ENCODE measurements at regions not wholly inside any gene's neighbourhood (a gene's known extent, or its start where the extent isn't known, plus 50 kb on each side); places are given as distances from the start of the nearest gene placed in this dataset.
A peak's percentile ranks its signal among the peaks of the same experiment; 100 is the strongest.

DNA sequence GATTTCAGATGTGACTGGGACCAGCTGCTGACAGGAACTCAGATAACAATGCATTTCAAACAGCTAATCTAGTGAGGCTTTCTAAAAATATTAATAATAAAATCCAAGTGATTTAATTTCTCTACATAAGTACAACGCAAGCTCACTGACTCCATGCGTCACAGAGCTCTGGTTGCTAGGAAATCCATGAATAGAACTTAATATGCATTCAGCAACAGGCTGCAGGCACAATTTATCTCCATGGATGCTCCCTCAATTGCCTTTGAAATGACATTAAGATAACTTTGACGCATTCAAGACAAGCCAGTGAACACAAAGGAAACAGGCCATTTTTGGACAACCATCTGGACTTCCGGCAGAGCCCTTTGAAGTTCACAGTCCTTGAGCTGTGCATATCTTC is 118.7 kb upstream of the COL1A2 start:
- DNase-seq (ENCODE audit: low read depth): no peak

DNA sequence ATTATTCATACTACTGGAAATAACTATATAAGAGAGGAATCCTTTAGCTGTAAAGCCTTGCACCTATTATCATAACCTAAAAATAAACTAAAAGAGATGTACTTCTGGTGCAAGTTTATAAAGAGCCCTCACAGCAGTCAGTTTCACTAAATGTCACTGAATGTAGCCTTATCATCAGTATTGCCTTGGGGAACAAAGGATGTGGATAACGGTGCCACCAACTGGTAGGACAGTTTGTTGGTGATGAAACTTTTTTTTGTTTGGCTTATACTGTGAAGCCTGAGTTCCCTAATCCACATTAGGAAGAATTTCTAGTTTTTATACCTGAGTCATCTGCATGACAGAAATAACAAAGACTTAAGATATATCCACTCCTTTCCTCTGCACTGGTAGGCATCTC is 117.9 kb upstream of the COL1A2 start:
- peak; percentile 57 for DNase-seq (ENCODE audit: low read depth)

DNA sequence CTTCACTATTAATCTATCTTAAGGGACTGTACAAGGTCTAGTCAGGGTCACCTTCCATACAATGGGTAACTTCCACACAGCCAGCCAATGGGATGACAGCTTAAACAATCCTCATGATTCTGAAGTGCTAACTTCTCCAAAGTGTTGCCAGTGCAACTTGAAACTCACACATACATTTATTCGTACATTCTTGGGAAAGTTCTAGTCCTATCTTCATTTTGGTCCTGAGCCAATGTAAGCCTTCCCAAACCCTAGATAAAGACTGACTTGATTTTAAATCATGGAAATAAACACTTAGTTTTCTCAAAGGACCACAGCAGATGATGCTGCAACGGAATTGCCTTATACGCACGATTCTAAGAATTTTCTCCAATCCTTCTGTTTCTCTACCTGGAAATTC is 117.5 kb upstream of the COL1A2 start:
- DNase-seq (ENCODE audit: low read depth): no peak

DNA sequence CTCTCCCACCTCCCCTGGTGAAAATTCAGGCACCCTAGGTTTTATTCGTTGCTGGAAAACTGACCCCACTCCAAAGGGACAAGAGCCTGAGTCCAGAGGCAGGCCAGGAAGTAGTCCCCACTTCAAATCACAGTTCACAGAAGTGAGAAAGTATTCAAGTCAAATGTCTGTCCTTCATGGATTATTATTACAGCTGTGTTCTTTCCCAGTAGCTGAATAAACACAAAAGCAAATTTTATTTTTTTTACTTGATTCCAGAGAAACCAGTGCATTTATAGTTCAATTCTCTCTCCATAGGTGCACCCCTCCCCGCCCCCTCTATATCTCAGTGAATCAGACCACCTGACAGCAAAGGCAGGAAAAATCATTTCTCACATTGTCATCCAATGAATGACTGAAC is 113.8 kb upstream of the COL1A2 start:
- DNase-seq (ENCODE audit: low read depth): no peak

DNA sequence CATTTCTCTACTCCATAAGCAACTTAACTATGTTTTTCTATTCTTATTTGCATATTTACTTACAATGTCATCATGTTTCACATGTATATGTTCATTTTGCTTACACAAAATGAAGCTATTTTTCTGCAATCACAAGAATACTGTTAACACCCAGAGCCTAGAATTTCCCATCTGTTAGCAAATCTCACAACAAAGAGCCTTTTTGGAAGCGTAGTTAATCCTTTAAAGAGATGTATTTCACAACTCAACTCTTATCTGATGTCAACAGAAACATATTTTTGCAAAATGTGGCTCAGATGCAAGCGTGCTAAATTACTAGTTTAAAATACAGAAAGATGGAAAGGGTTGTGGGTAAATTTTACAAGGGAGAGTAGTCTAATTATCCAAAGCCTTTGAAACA is 110.6 kb upstream of the COL1A2 start:
- no peak for DNase-seq (ENCODE audit: low read depth)

DNA sequence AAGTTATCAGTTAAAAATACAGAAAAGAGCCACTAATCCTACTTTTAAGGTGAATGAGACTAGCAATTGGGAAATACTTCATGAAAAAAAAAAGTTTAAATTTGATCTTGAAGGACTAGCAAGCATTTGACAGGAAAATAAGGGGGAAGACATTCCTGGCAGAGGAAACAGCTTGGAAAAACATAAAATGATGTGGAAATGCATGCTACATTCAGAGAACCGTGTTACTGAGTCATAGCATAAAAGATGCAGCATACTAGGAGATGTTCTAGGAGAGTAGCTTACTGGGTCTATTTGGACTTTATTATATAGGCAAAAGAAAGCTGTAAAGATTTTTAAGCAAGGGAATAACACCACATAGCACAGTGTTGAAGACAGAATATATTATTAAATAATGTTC is 108.6 kb upstream of the COL1A2 start:
- no peak for DNase-seq (ENCODE audit: low read depth)

DNA sequence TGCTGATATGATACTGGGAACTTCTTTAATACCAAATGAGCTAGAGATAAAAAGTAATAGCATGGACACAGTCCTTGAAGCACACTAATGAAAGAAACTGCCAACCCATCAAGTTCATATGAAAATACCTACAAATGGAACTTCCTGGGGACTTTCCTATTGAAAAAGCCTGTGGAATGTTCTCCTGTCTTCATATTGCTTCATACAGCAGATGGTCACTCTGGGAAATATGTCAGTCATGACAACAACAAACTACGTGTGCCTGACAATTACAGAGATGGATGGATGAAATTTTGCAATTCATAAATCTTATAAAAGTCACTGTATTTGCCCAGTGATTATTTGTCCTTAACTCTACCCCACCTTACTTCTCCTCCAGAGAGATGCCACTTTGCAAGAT is 106.6 kb upstream of the COL1A2 start:
- no peak for DNase-seq (ENCODE audit: low read depth)

DNA sequence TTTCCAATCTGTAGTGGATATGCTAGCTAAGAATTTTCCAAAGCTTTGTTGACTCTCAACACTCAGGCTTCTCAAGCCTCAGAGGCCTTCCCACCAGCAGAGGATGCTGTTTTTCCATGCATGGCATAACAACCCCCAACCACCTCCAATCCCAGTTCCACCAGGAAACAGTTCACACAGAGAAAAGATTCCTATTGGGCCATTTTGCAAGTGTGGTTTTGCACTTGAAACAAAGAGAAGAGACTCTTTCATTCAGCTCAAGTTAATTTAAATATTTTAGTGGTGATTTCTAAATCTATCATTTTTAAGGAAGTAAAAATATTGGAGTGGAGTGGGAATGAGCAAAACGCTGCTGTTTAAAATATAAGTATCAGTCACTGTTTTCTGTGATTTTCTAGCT is 105.6 kb upstream of the COL1A2 start:
- peak; percentile 86 for DNase-seq (ENCODE audit: low read depth)

DNA sequence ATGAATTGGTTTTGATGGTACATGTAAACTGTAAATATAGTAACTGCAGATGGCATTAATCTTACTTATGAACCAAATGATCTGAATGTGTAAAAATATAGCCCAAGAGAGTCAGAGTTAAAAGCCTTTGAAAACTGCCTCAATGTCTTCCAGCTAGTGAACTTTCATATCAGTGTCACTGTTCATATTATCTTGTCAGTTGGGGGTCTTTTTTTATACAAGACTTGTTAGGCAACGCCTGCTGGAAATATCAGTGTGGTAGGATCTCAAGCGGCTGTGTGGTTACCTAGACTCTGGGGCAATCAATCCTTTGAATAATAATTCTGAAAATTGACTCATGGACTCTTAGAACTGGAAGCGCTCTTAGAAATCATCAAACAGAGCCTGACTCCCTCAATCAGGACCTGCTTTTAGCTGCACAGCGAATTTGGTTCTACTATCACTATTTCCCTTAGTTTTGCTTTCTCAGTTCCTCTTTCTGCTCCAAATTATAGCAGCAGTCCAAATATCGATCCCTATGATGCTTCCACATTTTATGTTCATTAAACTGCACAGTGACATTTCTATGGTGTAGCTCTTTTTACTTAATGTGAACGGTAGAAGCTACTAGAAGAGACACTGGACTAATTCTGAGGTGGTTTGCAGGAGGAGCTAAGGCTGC is 100.1 kb upstream of the COL1A2 start:
- no peak for DNase-seq (ENCODE audit: low read depth)

DNA sequence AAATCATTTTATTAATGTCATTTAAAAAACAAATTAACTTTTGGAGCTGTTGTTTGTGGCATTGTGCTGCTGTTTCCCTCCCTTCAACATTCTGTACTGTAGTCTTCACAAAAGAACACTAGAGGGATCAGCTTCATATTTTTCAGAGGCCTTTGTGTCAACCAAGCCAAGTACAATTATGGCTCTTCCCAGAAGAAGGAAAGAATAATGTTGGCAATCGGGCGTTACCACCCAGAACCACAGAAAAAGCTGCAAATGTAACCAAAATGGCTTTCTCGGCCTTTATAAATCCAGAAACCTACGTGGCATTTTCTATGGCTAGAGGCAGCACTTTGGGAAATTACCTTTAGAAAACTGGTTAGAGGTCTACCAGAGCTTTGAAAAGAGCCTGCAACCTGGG is 98.8 kb upstream of the COL1A2 start:
- DNase-seq (ENCODE audit: low read depth): peak; percentile 81

DNA sequence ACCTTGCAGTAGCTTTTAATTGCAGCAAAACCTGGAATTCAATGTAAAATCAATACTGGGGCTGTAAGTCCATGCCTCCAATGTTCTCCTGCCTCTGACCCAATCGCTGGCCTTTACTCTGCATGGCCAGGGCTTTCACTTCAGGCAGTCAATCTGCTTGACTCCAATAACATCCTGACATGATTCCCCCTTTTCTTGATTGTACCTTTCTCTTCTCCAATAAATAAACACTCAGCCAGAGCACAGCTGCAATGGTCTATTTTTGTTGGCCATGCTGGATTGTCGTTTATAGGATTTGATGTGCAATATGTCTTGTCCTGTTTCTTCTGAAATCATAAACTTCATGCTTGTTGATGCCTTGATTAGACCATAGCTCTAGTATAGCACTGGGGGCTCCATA is 97.8 kb upstream of the COL1A2 start:
- no peak for DNase-seq (ENCODE audit: low read depth)

DNA sequence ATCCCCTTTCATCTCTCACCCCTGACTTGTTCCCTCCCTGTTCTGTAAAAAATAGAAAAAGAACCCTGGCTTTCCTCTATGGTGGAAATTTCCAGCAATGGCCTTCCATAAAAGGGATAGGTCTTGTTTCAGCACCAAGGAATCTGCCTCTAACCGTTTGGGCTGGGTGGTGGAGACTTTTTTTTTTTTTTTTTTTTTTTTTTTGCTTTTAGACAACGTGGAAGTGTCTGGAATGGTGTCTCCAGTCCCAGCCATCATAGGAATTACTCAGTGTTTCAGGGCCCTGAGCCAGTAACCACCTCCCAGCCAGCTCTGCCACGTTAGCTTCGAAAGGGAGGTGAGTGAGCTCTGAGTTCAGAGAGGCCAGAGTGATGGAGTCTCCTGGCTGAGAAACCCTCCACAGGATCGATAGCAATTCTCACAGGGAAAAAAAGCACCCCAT is 97.3 kb upstream of the COL1A2 start:
- peak; percentile 89 for DNase-seq (ENCODE audit: low read depth)

DNA sequence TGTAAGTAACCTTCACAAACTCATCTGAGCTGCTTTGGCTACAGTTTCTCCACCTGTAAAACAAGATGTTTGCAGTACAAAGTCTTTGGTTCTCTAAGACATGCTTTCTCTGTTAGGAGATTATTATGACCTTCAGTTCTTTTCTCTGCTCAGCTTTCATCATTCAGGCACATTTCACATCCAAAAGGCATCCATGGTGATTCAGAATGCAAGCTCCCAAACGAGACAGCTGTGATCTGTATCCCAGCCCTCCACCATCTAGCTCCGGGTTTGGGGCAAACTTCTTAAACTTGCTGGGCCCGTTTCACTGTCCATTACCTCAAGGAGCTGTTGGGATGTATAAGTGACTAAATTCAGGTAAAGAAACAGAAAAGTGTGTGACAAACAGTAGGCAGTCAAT is 95.8 kb upstream of the COL1A2 start:
- peak; percentile 48 for DNase-seq (ENCODE audit: low read depth)

DNA sequence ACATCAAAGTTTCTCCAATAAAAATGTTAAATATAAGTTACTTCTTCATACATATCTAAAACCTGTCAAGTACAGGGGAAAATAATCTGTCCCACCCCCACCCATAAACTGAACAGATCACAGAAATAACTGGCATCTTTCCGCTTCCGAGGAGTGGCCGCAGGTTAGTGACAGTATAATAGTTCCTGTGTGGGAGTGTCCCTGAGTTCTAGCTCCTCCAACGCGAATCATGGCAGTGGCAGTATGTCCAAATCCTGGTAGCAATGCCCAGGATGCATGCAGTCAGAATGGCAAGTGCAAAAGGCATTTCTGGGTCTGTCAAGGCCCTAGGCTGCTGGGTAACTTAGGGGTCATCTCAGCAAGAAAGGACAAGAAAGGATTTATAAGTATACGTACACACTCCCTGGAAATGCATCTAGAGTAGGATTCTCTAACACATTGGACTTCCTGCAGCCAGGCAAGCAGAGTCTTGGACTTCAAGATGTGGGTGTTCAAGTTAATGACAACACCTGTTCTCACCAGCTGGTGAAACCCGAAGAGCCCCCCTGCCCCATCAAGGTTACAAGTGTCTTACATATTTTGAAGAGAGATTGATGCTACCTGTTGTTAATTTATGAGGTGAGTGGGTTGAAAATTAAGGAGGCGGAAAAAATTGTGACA is 94.4 kb upstream of the COL1A2 start:
- peak; percentile 19 for DNase-seq (ENCODE audit: low read depth)

DNA sequence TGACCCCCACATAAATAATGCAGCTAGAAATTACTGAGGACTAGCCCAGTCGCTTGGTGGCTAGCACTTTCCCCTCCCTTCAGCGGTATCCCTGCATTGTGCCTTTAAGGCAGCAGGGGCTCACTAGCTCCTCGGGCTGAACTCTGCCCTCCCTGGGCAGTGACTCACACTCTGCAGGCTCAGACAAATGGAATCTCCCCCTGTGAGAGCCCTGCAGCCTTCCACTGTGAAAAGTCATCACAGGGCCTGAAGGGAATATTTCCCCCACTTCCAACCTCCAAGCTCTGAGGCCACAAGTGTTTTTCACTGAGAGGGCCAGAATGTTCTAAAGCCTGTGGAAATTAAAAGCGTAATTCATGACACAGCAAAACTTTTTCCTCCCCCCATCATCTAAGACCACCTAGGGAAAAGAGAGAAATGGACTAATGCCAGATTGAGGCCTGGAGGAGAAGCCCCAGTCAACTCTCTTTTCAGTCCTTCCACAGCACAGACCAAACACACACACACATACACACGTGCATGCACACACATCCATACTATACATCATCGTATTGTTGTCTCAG is 93.6 kb upstream of the COL1A2 start:
- peak; percentile 97 for DNase-seq (ENCODE audit: low read depth)

DNA sequence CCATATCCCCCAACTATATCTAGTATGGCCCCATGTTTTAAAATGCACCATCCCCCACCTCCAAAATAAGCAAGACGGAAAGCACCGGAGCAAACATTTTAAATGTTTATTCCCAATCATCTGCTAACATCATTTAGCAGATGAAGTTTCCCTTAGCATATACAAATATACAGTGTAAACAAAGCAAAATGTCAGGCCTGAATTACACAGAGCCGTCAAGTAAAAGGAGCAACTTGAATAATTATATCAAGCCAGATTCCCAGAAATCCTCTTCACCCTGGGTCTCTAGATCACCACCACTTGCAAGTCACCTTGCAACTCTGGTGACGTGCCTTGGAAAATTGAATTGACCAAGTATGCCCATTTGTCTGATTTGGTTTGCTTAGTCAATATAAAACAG is 91.6 kb upstream of the COL1A2 start:
- DNase-seq (ENCODE audit: low read depth): no peak

DNA sequence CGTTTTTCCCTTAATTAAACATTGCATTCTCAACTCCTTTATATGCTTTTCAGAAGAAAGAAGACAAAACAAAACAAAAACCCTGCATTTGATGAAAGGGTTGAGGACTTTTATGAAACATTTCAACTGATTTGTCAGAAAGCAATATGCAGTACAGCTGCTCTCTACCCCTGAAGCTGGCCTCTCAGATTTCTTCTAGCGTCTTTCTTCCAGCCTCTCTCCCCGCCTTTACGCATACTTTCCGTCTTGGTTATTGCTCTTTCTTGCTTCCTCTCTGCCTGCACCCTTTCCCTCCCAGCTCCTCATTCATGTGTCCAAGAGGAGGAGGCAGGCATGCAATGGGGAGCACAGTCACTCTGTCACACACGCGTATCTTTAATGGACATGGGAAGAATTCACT is 91.0 kb upstream of the COL1A2 start:
- peak; percentile 38 for DNase-seq (ENCODE audit: low read depth)

DNA sequence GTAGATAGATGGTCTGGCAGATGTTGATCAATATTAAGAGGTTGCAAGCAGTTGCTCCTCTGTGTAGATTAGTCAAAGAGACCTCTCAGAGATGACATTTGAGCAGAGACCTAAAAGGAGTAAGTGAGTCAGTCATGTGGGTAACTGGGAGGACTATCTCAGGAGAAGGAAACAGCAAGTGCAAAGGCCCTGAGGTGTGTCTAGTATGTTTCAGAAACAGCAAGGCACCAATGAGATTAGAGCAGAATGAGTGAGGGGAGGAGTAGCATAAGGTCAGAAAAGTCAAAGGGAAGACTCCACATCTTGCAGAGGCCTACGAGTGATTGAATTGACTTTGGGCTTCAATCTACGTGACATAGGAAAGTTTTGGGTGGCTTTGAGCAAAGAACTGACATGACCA is 89.8 kb upstream of the COL1A2 start:
- no peak for DNase-seq (ENCODE audit: low read depth)

DNA sequence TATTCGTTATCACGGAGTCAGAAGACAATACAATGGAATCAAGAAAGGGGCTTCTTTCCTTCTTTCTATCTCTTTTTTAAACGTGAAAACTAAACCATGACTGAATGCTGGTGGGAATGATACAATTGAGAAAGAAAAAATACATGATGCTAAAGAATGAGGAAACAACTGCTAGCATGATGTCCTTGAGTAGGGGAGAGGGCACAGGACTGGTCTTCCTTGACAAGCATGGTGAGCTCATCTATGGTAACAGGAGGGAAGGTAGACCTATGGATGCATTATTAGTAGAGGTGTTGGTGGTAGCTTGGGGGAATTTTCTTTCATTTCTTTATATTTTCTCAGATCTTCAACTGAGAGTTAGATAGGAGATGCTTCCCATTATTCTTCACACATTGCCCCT is 88.9 kb upstream of the COL1A2 start:
- no peak for DNase-seq (ENCODE audit: low read depth)

DNA sequence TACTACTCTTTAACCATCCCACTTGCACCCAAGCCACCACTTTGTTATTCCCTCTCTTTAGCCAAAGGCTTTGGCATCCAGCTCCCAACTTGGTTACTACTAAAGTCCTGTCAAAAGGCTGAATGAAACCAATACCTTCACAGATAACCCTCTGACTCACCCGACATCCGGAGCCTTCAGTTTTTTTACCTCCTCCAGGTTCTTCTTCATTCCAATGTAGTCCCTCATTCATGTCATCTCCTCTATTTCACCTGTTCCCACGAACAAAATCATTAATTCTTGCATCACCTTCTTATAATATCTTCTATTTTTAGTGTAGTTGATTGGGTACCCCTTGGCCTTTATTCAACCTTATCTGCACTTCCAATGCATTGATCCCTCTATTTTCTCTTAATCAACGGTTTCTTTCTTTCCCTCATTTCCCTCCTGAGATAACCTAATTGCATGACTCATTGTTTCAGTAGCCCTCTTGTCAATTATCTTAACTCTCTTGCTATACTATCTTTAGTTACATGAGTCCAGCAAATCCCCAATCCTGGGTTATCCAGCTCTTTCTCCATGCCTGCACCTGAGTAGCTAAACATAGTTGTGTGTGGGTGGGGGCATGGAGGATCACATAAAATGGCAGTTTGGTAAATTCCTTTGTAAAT is 87.2 kb upstream of the COL1A2 start:
- DNase-seq (ENCODE audit: low read depth): no peak

DNA sequence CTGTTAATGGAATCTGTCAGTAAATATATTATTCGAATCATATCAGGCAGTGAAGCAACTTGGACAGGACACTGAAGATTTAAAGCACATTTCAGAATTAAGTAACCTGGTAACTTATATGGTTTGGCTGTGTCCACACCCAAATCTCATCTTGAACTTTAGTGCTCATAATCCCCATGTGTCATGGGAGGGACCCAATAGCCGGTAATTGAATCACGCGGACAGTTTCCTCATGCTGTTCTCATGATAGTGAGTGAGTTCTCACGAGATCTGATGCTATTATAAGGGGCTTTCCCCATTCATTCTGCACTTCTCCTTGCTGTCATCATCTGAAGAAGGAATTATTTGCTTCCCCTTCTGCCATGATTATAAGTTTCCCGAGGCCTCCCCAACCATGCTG is 83.2 kb upstream of the COL1A2 start:
- no peak for DNase-seq (ENCODE audit: low read depth)

DNA sequence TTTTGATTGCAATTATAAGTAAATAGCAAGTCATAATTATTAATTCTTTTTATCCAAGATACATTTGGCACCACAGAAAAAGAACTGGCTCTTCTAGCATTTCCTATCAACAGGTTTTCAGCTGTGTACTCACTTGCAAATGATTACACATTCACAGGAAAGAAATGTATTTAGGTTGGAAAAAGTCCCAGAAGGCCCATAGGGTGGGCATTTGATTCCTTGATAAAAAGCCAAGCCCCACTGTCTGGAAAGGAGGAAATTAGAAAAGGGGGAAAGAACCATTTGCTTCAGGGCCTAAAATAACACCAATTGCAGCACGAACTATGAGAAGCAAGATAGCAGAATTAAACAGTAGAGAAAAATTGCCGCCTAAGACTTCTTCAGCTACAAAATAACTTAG is 80.8 kb upstream of the COL1A2 start:
- DNase-seq (ENCODE audit: low read depth): no peak
